ENCODE measurements at regions not wholly inside any gene's neighbourhood (a gene's known extent, or its start where the extent isn't known, plus 50 kb on each side); places are given as distances from the start of the nearest gene placed in this dataset.

- Histone ChIP-seq H3K36me3 (ENCODE audit: control insufficient read depth, insufficient read depth, low read length) (no peaks in the 10 kb centered on the region), H3K4me3 (replicated peaks; ENCODE audit: low read depth, low read length) (no peak overlapping the region), H3K27me3 (replicated peaks; ENCODE audit: control insufficient read depth, insufficient read depth, low read length) (no peaks in the 10 kb centered on the region)
- no peak for DNase-seq (ENCODE audit: extremely low read depth, insufficient read length)
- TF ChIP-seq, protein P1, sequence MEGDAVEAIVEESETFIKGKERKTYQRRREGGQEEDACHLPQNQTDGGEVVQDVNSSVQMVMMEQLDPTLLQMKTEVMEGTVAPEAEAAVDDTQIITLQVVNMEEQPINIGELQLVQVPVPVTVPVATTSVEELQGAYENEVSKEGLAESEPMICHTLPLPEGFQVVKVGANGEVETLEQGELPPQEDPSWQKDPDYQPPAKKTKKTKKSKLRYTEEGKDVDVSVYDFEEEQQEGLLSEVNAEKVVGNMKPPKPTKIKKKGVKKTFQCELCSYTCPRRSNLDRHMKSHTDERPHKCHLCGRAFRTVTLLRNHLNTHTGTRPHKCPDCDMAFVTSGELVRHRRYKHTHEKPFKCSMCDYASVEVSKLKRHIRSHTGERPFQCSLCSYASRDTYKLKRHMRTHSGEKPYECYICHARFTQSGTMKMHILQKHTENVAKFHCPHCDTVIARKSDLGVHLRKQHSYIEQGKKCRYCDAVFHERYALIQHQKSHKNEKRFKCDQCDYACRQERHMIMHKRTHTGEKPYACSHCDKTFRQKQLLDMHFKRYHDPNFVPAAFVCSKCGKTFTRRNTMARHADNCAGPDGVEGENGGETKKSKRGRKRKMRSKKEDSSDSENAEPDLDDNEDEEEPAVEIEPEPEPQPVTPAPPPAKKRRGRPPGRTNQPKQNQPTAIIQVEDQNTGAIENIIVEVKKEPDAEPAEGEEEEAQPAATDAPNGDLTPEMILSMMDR (IDR thresholded peaks at IDR 0.05; ENCODE audit: insufficient read depth, low read length, poor library complexity, severe bottlenecking) = no peak
These were observed 948.0 kb downstream of the DSC3 start for GRCh38 chr18:30094556-30094955.

- DNase-seq (ENCODE audit: extremely low read depth, insufficient read length) = no peak
- Histone ChIP-seq H3K36me3 (ENCODE audit: control insufficient read depth, insufficient read depth, low read length) (no peaks in the 10 kb centered on the region), H3K27me3 (replicated peaks; ENCODE audit: control insufficient read depth, insufficient read depth, low read length) (no peaks in the 10 kb centered on the region), H3K4me3 (replicated peaks; ENCODE audit: low read depth, low read length) (no peak overlapping the region)
- TF ChIP-seq, protein P1 (IDR thresholded peaks at IDR 0.05; ENCODE audit: insufficient read depth, low read length, poor library complexity, severe bottlenecking) = no peak
These were observed 949.2 kb downstream of the DSC3 start for GRCh38 chr18:30093376-30093775.

DNA sequence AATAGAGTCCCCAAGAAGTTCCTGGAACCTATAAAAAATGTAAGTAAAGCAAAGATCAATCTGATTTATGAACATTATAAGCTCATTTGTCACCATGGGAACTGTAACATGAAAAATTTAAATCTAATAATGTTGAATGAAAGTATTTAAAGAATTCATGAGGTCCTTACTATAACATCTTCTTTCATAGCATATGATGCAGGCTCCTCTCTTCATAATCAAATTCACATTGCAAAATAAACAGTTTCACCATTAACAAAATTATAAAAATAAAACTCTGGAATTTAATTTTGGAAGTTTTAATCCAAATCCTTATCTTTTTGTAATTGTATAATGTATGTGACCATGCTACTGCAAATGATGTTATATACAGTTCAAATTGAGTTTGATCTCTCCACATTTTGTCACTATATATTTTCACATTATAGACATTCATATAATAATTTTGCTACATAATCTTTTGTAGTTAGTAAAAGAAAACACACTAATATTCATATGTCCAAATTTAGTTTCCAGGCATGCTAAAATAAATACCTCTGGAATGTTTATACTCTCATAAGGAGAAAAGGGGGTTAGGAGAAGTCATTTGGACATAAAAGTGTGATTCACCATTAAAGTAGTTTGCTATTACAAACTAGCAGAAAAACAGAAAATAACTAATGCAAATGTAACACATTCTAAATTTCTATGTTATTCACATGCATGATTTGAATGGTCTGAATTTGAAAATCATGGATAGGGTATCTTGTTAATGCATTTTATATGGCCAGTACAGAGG is 954.1 kb downstream of the DSC3 start:
- Histone ChIP-seq H3K36me3 (ENCODE audit: control insufficient read depth, insufficient read depth, low read length) (no peaks in the 10 kb centered on the region), H3K4me3 (replicated peaks; ENCODE audit: low read depth, low read length) (no peak overlapping the region), H3K27me3 (replicated peaks; ENCODE audit: control insufficient read depth, insufficient read depth, low read length) (no peaks in the 10 kb centered on the region)
- no peak for DNase-seq (ENCODE audit: extremely low read depth, insufficient read length)
- TF ChIP-seq, protein P1 (IDR thresholded peaks at IDR 0.05; ENCODE audit: insufficient read depth, low read length, poor library complexity, severe bottlenecking) = no peak

GRCh38 chr18:30086351-30086750 is 956.2 kb downstream of the DSC3 start:
- TF ChIP-seq, protein P1 (IDR thresholded peaks at IDR 0.05; ENCODE audit: insufficient read depth, low read length, poor library complexity, severe bottlenecking) = no peak
- Histone ChIP-seq H3K4me3 (replicated peaks; ENCODE audit: low read depth, low read length) (no peak overlapping the region), H3K27me3 (replicated peaks; ENCODE audit: control insufficient read depth, insufficient read depth, low read length) (no peaks in the 10 kb centered on the region), H3K36me3 (ENCODE audit: control insufficient read depth, insufficient read depth, low read length) (no peaks in the 10 kb centered on the region)
- no peak for DNase-seq (ENCODE audit: extremely low read depth, insufficient read length)

DNA sequence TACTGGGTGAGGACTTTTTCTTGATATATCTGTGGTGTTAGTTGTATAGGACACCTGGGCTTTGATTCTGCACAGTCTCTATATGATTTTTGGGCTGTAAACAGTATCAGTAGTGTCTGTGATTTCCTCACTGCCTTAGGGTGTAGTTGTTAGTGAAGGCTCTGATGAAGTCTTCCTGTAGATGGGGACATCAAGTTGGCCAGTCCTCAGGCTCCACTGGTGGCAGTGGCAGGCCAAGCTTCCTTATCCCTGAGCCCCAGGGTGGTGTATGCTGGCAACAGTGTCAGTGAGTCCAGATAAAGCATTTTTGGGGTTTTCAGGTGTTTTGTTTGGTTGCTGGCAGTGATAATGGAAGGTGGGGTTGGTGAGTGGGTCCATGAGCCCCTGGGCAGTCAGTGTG is 961.4 kb downstream of the DSC3 start:
- TF ChIP-seq, protein P1 (IDR thresholded peaks at IDR 0.05; ENCODE audit: insufficient read depth, low read length, poor library complexity, severe bottlenecking) = no peak
- H3K27me3 ChIP-seq (replicated peaks; ENCODE audit: control insufficient read depth, insufficient read depth, low read length) = no peaks in the 10 kb centered on the region

More for the DNA sequence above, 961.4 kb downstream of the DSC3 start:
- no peaks in the 10 kb centered on the region for H3K36me3 ChIP-seq (ENCODE audit: control insufficient read depth, insufficient read depth, low read length)
- no peak overlapping the region for H3K4me3 ChIP-seq (replicated peaks; ENCODE audit: low read depth, low read length)
- DNase-seq (ENCODE audit: extremely low read depth, insufficient read length) = no peak
